GM12872 (cell line): ENCODE measurements at regions not wholly inside any gene's neighbourhood (a gene's known extent, or its start where the extent isn't known, plus 50 kb on each side); places are given as distances from the start of the nearest gene placed in this dataset.

Source experiments
- CTCF ChIP-seq: IDR thresholded peaks from 3 replicates; pipeline ENCODE4 v1.5.1; 2011; ENCODE audit warnings: low read depth, mild to moderate bottlenecking, low read length, moderate library complexity; ENCODE audit not compliant: insufficient read depth

GRCh38 chr2:44060990-44061389 lies 65.2 kb upstream of the LRPPRC start:
- TF ChIP-seq CTCF: no peak

DNA sequence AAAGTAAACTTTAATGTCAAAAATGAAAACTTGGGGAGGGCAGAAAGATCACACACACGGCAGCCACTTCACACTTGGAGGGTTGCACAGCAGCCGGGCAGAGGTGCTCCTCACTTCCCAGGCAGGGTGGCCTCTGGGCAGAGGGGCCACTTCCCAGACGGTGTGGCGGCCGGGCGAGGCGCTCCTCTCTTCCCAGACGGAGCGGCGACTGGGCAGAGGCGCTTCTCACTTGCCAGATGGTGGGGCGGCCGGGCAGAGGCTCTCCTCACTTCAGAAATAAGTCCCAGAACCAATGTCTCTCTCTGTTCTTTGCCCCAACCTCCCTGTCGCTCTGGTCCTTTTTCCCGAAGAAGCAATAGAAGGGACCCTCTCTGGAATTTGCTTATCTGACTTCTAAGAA lies 65.7 kb upstream of the LRPPRC start:
- no peak for TF ChIP-seq CTCF

DNA sequence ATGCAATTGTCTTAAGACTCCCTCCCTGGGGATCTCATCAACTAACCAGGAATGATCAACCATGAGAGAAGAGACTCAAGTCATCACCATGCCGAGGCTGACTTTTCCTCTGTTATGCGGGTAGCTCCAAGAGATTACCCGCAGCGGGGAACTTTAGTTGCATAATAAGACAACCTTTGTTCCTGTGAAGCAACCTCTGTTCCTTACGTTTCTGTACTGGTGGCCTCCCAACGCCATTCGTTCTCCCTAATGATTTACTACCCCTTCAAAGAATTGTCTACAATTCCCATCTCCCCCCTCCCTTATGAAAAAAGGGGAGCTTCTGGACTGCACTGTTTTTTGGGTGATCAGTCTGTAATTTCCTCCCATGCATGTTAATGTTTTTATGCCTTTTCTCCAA lies 66.1 kb upstream of the LRPPRC start:
- no peak for TF ChIP-seq CTCF

- TF ChIP-seq CTCF: no peak
Measured at GRCh38 chr2:44063033-44063432, 67.2 kb upstream of the LRPPRC start.

DNA sequence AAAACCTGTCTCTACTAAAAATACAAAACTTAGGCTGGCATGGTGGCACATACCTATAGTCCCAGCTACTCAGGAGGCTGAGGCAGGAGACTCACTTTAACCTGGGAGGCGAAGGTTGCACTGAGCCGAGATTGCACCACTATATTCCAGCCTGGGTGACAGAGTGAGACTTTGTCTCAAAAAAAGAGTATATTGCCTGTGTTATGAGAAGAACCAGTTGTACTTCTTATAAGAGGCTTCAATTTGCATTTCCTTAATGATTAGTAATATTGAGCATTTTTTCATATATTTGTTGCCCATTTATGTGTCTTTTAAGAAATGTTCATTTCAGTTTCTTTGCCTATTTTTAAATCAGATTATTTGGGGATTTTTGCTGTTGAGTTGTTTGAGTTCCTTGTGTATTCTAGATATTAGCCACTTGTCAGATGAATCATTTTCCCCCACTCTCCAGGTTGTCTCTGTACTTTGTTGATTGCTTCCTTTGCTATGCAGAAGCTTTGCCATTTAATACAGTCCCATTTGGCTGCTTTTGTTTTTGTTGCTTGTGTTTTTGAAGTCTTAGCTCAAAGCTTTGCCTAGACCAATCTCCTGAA lies 75.8 kb upstream of the LRPPRC start:
- no peak for TF ChIP-seq CTCF

DNA sequence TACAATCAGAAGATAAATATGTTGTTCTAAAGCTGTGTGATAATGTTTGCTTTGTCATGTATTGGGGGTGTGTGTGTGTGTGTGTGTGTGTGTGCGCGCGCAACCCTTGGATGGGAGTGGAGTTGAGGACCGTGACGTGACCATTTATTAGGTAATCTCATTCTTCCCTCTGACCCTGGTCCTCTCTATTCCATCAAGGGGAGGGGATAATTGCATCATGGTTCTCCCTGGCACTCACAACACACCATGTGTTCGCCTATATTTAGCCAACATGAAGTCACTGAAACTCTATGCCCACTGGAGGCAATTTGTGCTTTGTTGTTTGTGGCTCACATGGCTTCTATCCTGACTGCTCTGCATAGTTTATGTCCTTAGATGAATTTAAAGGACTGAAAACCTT lies 79.8 kb upstream of the LRPPRC start:
- no peak for TF ChIP-seq CTCF

GRCh38 chr2:44077942-44078511 lies 82.2 kb upstream of the LRPPRC start:
- TF ChIP-seq CTCF: no peak
